Lung (tissue), 11 donors: ENCODE measurements at regions not wholly inside any gene's neighbourhood (a gene's known extent, or its start where the extent isn't known, plus 50 kb on each side); places are given as distances from the start of the nearest gene placed in this dataset.
"Not testable (repeated sequence)": the region's sequence is repeated elsewhere in the genome, so short reads cannot be mapped to it uniquely, and the experiment has no call there.

Experiments used
- ATAC-seq: fragments of 200-7000 bp; cut with Tn5 transposase; one replicate; pipeline ENCODE4 v1.9.1; 2020; ENCODE audit warnings: moderate number of reproducible peaks; ENCODE audit not compliant: insufficient read depth, low FRiP score
- DNase-seq, 3 donors: peaks; one replicate each; pipeline ENCODE4 v3.0.0-alpha.2; 2013 to 2017
- H3K27ac ChIP-seq, 2 donors: one replicate each; pipeline ENCODE4 v1.5.1; 2013; ENCODE audit warnings: mild to moderate bottlenecking in 2 of 2, moderate library complexity in 2 of 2, control low read depth in 1 of 2, inconsistent platforms in 1 of 2, low read depth in 1 of 2, low read length in 1 of 2
- H3K27me3 ChIP-seq, 3 donors: one replicate each; pipeline ENCODE4 v1.5.1; 2013; ENCODE audit warnings: low read length in 2 of 3; ENCODE audit not compliant: control insufficient read depth in 3 of 3, insufficient read depth in 3 of 3
- H3K36me3 ChIP-seq, 4 donors: one replicate each; pipeline ENCODE4 v1.5.1; 2013; ENCODE audit warnings: low read length in 4 of 4, mild to moderate bottlenecking in 1 of 4, moderate library complexity in 1 of 4; ENCODE audit not compliant: control insufficient read depth in 4 of 4, insufficient read depth in 4 of 4
- H3K4me1 ChIP-seq, 5 donors: one replicate each; pipeline ENCODE4 v1.5.1; 2013; ENCODE audit warnings: low read length in 5 of 5, mild to moderate bottlenecking in 2 of 5, moderate library complexity in 1 of 5; ENCODE audit not compliant: control insufficient read depth in 5 of 5, insufficient read depth in 5 of 5
- H3K4me3 ChIP-seq: one replicate; pipeline ENCODE4 v1.5.1; 2013; ENCODE audit warnings: mild to moderate bottlenecking, control low read depth, moderate library complexity
- H3K9ac ChIP-seq, 2 donors: one replicate each; pipeline ENCODE4 v1.5.1; 2013; ENCODE audit warnings: low read length in 2 of 2, control low read depth in 1 of 2; ENCODE audit not compliant: insufficient read depth in 1 of 2
- H3K9me3 ChIP-seq, 4 donors: one replicate each; pipeline ENCODE4 v1.5.1; 2013; ENCODE audit warnings: low read length in 3 of 4, mild to moderate bottlenecking in 1 of 4, moderate library complexity in 1 of 4; ENCODE audit not compliant: control insufficient read depth in 4 of 4, insufficient read depth in 3 of 4
- CTCF ChIP-seq: IDR thresholded peaks from 2 replicates; pipeline ENCODE4 v1.5.1; 2012; ENCODE audit warnings: mild to moderate bottlenecking; ENCODE audit errors: control extremely low read depth, extremely low read depth
- WGBS, 2 donors: extraction: QIAGEN DNeasy Blood & Tissue Kit; methylation state at CpG; one replicate each; pipeline ENCODE4 v1.1.7; 2013; 5-methylcytosine and 5-hydroxymethylcytosine counted together
- donor health status: control.
- donor health status: control.
- donor health status: Bipolar disorder and iron deficiency.
- donor health status: healthy.
- donor health status: DM: yes; HTN: yes; CAD: no.

GRCh38 chr12:34304546-34304945 lies 282.2 kb downstream of the ALG10 start:
- DNase-seq, result no peak
- 84 to 87% methylated on average over 13 of the region's 13 CpGs for WGBS, 2 donors
- H3K9me3 ChIP-seq, result peaks cover 0 to 70% (median 2%) of the 10 kb centered on the region in 4 donors

GRCh38 chr12:34305176-34305575 lies 282.9 kb downstream of the ALG10 start:
- Histone ChIP-seq H3K4me3 (no peak overlapping the region), H3K36me3 (no peaks in the 10 kb centered on the region), H3K9ac (no peak overlapping the region), H3K27ac (no peak overlapping the region), H3K4me1 (no peaks in the 10 kb centered on the region), H3K9me3 (peaks cover 0 to 68% (median 2%) of the 10 kb centered on the region in 4 donors), H3K27me3 (no peaks in the 10 kb centered on the region)
- WGBS, 2 donors, result 79 to 81% methylated on average over 21 of the region's 21 CpGs
- ATAC-seq (no peak), DNase-seq (no peak)
- no peak for TF ChIP-seq CTCF

More at GRCh38 chr12:34304546-34304945, 282.2 kb downstream of the ALG10 start:
- Histone ChIP-seq H3K9ac (no peak overlapping the region), H3K27me3 (no peaks in the 10 kb centered on the region), H3K4me1 (no peaks in the 10 kb centered on the region), H3K4me3 (no peak overlapping the region), H3K36me3 (no peaks in the 10 kb centered on the region), H3K27ac (no peak overlapping the region)
- TF ChIP-seq CTCF, result no peak
- ATAC-seq, result no peak

- Histone ChIP-seq H3K4me3 (no peak overlapping the region), H3K27me3 (no peaks in the 10 kb centered on the region), H3K36me3 (no peaks in the 10 kb centered on the region), H3K9me3 (peaks cover 0 to 59% (median 2%) of the 10 kb centered on the region in 4 donors), H3K27ac (no peak overlapping the region), H3K4me1 (no peaks in the 10 kb centered on the region), H3K9ac (no peak overlapping the region)
- TF ChIP-seq CTCF, result no peak
- 81 to 82% methylated on average over 21 of the region's 21 CpGs for whole genome bisulfite sequencing, 2 donors
- no peak for DNase-seq
- ATAC-seq, result no peak
These were observed 284.0 kb downstream of the ALG10 start for GRCh38 chr12:34306133-34306830.

DNA sequence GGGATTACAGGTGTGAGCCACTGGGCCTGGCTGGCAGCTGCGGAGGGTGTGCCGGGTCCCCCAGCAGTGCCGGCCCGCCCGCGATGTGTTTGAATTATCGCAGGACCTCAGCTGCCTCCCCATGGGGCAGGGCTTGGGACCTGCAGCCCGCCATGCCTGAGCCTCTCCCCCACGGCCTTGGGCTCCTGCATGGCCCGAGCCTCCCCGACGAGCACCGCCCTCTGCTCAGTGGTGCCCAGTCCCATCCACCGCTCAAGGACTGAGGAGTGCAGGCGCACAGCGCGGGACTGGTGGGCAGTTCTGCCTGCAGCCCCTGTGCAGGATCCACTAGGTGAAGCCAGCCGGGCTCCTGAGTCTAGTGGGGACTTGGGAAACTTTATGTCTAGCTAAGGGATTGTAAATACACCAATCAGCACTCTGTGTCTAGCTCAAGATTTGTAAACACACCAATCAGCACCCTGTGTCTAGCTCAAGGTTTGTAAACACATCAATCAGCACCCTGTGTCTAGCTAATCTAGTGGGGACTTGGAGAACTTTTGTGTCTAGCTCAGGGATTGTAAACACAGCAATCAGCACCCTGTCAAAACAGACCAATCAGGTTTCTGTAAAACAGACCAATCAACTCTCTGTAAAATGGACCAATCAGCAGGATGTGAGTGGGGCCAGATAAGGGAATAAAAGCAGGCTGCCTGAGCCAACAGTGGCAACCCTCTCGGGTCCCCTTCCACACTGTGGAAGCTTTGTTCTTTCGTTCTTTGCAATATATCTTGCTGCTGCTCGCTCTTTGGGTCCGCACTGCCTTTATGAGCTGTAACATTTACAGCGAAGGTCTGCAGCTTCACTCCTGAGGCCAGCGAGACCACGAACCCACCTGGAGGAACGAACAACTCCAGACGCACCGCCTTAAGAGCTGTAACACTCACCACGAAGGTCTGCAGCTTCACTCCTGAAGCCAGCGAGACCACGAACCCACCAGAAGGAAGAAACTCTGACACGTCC lies 287.8 kb downstream of the ALG10 start:
- H3K27ac ChIP-seq, H3K9ac ChIP-seq, H3K4me3 ChIP-seq, ATAC-seq, H3K27me3 ChIP-seq, DNase-seq, H3K4me1 ChIP-seq, H3K36me3 ChIP-seq: not testable (repeated sequence)
- peaks cover 0 to 44% (median 2%) of the 10 kb centered on the region in 4 donors for H3K9me3 ChIP-seq
- WGBS, 2 donors, result 82 to 85% methylated on average over 32 of the region's 32 CpGs
